Activated effector memory CD4-positive, alpha-beta T cell treated with Interleukin-2 at 50 U/mL for 16 hours (primary cell): ENCODE measurements at regions not wholly inside any gene's neighbourhood (a gene's known extent, or its start where the extent isn't known, plus 50 kb on each side); places are given as distances from the start of the nearest gene placed in this dataset.

Experiments
- DNase-seq: peaks from one replicate; pipeline ENCODE4 v3.0.0-alpha.2; 2020

- no peak for DNase-seq
These were observed 197.8 kb downstream of the TTC8 start for GRCh38 chr14:89022274-89022673.

GRCh38 chr14:89024691-89025090, 200.2 kb downstream of the TTC8 start:
- no peak for DNase-seq

GRCh38 chr14:89025561-89026236, 201.2 kb downstream of the TTC8 start:
- no peak for DNase-seq

GRCh38 chr14:89027097-89027740, 202.8 kb downstream of the TTC8 start:
- peak; percentile 47 for DNase-seq

GRCh38 chr14:89028462-89029134, 204.1 kb downstream of the TTC8 start:
- DNase-seq = no peak

GRCh38 chr14:89029961-89030694, 205.7 kb downstream of the TTC8 start:
- DNase-seq = no peak

GRCh38 chr14:89030921-89031320, 206.5 kb downstream of the TTC8 start:
- no peak for DNase-seq

GRCh38 chr14:89032086-89032649, 207.7 kb downstream of the TTC8 start:
- DNase-seq = no peak

GRCh38 chr14:89033756-89034155, 209.3 kb downstream of the TTC8 start:
- no peak for DNase-seq

GRCh38 chr14:89036371-89036770, 211.9 kb downstream of the TTC8 start:
- no peak for DNase-seq

GRCh38 chr14:89037065-89037464, 212.6 kb downstream of the TTC8 start:
- DNase-seq = no peak

- no peak for DNase-seq
These were observed 215.6 kb downstream of the TTC8 start for GRCh38 chr14:89040080-89040459.

GRCh38 chr14:89040460-89041256, 216.2 kb downstream of the TTC8 start:
- peak; percentile 61 for DNase-seq

- no peak for DNase-seq
These were observed 216.8 kb downstream of the TTC8 start for GRCh38 chr14:89041257-89041582.

GRCh38 chr14:89042021-89042420, 217.6 kb downstream of the TTC8 start:
- DNase-seq = no peak

- DNase-seq = no peak
These were observed 228.9 kb downstream of the TTC8 start for GRCh38 chr14:89053303-89053702.

- no peak for DNase-seq
These were observed 231.9 kb downstream of the TTC8 start for GRCh38 chr14:89056394-89056793.

- DNase-seq = no peak
These were observed 234.2 kb downstream of the TTC8 start for GRCh38 chr14:89058697-89059096.

GRCh38 chr14:89060191-89060590, 235.7 kb downstream of the TTC8 start:
- DNase-seq = no peak

- DNase-seq = no peak
These were observed 237.2 kb downstream of the TTC8 start for GRCh38 chr14:89061696-89062095.

GRCh38 chr14:89065879-89066278, 241.4 kb downstream of the TTC8 start:
- DNase-seq = no peak

GRCh38 chr14:89067293-89067972, 243.0 kb downstream of the TTC8 start:
- DNase-seq = no peak
